CD4-positive, alpha-beta T cell treated with Interleukin-1 beta for 1 hour (primary cell): ENCODE measurements at regions not wholly inside any gene's neighbourhood (a gene's known extent, or its start where the extent isn't known, plus 50 kb on each side); places are given as distances from the start of the nearest gene placed in this dataset.

ENCODE experiments used
- DNase-seq, 2 donors: peaks; one replicate each; pipeline ENCODE4 v3.0.0-alpha.2; 2020 to 2022

DNA sequence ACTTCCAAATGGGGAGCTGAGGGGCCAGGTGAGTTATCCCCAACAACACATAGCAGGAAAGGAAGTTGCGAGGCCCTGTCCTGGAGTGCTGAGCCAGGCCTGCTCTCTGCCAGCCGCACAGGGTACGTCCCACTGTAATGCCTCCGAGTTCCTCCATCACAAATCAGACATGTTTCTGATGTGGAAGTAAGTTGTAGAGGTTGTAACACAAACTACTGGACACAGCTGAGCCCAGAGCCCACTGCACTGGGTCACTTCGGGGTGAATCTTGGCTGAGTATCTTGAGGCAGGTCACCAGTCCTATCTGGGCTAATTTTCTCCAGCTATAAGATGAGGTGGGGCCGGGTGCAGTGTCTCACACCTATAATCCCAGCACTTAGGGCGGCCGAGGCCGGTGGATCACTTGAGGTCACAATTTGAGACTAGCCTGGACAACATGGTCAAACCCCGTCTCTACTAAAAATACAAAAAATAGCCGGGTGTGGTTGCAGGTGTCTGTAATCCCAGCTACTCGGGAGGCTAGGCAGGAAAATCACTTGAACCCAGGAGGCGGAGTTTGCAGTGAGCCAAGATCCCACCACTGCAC, 100.8 kb upstream of the CDH5 start:
- DNase-seq: no peak

DNA sequence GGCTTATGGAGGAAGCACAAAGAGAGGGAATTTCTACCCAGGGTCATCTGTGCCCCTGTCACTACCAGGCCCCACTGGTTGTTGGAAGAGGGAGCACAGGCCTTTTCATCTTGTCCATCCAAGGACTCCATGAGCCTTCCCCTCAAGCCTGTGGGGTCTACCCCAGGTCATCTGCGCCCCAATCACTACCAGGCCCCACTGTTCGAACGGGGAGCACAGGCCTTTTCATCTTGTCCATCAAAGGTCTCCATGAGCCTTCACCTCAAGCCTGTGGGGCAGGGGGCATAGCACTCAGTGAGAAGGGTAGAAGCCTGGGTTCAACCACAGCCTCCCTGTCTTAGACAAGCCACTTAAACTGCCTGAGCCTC, 101.5 kb upstream of the CDH5 start:
- no peak for DNase-seq

DNA sequence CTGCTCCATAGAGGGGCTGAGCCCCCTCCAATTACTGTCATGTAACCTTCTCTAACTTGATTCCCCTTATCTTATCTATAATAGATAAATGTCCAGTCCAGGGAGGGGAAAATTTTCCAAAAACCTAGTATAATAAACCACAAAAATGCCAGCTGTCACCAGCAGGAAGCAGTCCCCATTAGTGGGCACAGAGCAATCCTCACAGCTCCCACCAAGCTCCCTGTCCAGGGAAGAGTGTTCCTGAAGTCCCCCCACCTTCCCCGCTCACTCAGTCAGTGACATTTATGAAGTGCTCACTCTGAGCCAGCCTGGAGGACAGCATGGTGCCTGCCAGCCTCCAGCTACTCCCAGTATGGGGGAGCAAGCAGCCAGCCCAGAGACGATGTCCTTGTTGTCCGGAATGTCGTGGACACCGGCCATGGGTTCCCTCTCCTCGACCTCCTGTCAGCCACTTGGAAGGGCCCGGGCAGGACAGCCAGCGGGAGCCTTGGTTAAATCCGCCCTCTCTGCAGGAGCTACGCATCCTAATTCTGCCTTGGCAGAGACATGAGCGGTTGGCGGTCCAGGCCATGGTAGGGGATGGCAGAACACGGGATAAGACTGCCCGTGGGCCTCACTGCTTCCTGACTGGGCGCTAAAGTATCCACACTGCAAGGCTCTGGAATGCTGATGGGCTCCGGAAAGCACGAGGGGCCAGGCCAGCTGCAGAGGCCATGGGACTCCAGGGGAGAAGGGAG, 102.0 kb upstream of the CDH5 start:
- DNase-seq: no peak

DNA sequence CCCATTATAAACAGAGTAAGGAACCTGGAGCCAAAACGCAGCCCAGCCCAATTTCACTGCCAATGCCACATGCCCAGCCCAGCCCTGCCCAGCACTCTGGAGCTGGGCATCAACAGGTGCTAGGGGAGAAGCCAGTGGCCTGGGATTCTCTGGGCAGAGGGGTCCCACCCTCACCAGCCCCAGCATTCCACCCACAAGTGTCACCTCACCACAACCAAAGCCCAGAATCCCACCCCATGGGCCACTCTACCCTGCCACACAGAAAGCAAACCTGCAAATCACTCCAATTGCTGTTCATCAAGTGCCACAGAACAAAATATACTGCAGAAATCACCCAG, 102.5 kb upstream of the CDH5 start:
- DNase-seq: no peak

DNA sequence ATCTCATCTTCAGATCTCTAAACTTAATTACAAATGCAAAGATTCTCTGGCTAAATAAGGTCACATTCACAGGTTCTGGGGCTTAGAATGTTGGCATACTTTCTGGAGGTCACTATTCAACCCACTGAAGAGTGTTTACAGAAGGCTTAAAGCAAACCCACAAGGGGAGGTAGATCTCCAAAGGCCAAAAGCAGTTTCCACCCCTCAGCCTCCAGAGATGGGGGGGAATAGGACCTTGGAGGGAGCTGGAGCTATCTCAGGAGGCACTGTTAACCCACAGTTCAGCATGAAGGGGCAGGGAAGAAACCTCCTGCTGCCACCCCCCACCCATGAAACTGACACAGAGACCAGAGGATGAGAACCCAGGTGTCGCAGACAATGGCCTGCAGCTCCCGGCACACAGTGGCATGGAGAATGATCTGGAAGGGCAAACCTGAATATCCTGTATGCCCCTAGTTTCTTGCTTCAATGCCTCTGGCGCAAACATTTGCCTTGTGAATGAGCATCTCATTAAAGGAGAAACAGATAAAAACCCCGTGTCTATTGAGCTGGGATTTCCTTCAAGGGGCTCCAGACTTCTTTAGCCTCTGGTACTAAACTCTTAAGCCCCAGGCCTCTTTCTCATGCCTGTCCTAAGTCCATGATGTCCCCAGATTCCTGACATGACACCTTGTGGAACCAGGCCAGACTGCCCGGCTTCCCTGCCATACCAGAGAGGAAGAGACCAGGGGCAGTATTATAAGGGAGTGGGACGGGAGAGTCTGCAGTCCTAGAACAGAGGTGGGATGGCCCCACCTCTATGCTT, 103.1 kb upstream of the CDH5 start:
- DNase-seq: no peak

DNA sequence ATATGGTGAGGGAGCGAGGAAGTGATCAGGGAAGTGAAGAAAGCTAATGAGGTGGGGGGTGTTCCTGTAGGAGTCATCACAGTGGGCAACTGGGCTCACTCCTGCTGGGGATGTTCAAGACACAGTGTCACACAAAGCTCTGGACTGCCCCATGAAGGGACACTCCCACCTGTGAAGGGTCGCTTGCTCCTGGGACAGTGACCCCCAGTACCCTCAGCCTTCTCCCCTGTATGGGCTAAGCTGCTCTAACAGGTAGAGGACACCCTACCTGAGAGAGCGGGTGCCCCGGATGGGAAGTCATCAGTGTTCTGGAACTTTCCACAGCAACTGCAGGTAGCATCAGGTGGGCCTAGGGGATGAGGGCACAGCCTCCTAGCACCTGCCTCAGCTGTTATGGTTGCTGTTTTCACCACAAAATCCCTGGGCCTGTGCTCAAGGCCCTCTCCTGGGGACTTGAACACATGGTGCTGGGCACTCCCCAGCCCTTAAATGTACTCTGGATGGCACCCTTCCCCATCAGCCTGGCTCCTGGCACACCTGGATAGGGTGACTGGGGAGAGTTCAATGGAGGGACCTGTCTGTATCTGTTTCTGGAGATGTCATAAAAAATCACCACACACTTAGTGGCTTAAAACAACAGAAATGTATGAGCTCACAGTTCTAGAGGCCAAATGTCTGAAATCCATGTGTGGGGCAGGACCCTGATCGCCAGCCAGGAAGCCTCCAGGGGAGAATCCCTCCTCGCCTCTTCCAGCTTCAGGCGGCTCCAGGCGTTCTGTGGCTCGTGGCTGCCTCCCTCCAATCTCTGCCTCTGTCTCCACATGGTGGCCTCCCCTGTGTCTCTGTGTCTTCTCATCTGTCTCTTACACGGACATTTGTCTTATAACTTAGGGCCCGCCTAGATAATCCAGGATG, 104.0 kb upstream of the CDH5 start:
- no peak for DNase-seq

DNA sequence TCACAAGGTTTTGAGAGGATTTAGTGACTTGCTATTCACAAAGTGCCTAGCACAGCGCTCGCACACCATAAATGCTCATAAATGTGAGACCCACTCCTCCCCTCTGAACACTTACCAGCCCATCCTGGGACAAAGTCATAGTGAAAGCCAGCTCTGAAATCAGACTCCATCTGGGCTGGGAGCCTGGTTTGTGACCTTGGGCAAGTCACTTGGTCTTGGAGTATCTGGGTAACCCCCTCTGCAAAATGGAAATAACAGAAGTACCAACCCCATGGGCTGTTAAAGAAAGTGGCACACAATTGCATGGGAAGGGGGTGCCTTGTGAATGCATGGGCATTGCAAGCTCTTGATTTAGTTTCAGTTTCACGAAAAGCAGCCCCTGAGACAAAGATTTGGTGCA, 104.7 kb upstream of the CDH5 start:
- DNase-seq: no peak

DNA sequence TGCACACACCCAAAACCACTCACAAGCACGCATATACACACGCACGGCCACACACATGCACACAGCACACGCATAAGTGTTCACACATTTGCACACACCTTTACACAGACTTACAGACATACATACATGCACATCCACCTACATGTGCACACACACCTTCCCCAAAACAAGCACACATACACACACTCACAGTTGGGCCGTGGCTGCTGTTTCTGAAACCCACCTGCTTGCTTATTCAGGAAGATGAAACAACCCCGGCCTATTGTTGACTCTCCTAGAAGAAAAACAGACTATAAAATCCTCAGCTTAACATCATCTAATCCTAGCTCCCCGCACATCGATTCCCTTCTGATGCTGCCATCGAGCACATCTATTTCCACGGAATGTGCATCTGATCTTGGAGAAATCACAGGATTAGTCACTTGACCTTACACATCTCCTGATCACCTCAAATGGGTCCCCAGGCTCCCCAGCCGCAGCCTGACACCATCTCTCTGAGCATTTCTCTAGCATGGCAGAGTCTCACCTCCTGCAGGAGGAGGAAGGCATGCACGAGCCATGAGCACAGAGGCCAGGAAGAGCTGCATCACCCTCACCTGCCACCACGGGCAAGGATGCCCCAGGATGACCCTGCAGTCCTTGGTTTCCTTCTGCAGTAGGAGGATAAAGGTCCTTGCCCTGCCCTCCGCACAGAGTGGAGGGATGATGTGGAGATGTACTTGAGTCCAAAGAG, 105.8 kb upstream of the CDH5 start:
- no peak for DNase-seq

DNA sequence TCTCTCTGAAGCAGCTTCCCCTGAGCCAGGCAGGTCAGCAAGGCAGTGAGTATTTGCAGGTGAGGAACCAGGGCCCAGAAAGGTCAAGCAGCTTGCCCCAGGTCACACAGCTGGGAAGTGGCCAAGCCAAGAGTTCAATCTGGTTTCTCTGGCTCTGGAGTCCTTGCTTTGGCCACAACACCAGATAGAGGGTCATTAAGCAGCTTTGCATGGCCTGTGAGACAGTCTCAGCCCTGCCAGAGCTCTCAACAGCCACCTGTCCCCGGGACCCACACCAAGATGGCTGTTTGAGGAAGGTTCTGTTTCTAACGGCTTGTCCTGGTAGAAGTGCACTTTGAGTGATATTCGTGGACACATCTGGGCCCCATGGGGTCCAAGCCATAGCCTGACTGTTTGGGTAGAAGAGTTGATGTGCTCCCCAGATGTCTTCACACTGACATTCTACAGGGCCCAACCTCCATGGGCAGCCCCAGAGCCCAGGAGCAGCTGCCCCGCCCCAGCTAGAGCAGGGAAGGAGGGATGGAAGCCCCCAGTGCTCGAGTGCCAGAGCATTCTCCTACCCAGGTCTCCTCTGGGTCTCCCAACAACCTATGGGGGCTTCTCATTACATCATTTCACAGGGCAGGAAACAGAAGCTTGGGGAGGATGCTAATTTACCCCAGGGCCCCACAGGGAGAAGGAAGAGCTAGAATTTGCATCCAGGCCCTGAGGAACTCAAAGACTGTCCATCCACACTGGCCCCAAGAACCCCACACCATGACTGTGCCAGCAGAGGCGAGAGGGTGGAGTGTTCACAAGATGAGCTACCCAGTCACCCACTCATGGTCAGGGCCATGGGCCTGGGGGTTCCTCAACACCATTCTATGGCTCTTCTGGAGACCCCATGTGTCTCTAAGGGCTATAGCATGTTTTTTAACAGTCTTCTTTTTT, 107.3 kb upstream of the CDH5 start:
- no peak for DNase-seq

DNA sequence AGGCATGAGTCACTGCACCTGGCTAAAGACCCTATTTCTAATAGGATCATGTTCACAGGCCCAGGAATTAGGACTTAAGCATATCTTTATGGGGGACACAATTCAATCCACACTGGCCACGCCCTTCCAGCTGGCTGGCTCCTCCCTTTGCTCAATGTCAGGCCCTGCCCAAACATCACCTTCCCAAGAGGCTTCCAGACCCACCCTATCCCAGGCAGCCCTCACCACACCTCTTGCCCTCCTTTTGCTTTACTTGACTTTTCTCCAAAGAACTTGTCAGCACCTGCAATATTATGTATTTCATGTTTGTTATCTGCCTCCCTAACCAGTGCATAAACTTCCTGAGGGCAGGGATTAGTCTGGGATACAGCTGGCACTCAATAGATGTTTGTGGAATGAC, 109.6 kb upstream of the CDH5 start:
- no peak for DNase-seq

DNA sequence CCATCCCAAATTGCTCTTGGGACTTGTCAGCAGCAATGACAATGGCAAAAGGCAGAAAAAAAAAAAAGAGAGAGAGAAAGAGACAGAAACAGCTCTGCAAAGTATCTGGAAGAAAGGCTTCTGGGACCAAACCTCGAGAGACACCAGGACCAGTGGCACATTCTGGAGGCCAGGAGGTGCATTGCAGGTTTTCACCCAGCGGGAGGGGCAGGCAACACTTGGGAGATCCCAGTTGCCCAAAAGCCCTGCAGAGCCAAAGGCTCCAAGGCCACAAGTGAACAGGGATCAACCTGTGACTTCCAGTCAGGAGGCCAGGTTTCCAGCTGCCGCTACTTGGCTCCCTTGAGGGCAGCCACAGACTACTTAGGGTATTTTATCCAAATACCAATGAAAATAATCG, 110.8 kb upstream of the CDH5 start:
- DNase-seq: no peak

DNA sequence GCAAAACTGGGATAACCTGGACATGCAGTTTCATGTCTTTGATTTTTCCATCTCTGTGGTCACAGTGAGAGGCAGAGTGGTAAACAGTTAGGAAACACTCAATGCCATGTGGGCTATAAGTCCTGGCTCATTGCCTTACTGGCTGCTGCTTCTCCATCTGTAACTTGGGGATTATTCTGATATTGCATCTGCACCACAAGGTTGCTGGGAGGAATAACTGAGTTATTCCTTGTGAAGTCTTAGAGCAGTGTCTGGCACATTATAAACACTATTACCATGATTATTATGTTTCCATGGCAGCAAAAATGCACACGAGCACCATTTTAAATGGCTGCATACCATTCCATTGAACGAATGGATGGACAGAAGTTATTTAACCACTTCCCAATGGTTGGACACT, 111.7 kb upstream of the CDH5 start:
- no peak for DNase-seq

DNA sequence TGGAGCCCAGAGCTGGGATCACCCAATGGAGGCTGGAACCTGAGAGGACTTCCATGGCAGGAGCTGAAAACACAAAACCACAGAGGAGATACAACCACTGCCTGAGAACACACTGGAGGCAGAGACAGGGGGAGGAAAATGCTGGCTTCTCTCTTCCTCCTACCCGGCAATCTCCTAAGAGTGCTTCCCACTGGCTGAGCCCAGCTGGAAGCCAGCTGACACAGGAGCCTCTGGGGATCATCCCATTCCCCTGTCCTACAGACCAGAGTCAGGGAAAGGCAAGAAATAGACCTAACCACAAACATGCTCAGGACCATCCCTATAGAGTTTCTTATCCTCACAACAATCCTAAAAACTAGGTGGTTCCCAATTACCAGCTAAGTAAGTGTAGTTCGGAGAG, 112.4 kb upstream of the CDH5 start:
- DNase-seq: no peak

DNA sequence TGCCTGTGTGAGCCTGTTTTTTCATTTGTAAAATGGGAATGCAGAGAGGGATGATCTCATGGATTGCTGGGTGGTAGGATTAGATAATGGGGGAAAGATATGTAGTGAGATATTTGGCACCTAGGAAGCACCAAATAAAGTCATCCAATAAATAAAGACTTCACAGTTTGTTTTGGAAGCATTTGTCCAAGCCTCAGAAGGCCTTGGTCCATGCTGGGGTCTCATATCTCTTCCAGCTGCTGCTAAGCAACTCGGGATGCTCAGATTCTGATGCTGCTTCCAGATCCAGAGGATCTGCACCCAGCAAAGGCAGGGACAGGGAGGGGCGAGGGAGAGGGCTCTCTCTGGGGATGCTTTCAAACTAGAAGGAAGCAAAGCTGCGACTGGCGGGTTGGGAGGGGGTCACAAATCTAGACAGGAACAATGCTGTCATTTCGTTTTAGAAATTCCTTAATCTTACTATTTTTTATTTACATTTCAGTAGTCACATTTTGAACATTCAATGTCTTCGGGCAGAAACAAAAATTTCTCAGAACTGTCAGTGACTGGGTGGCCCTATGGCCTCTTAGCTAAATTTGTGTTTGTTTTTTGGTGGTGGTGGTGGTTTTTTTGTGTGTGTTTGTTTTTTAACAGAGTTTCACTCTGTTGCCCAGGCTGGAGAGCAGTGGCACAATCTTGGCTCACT, 114.9 kb upstream of the CDH5 start:
- DNase-seq: no peak

DNA sequence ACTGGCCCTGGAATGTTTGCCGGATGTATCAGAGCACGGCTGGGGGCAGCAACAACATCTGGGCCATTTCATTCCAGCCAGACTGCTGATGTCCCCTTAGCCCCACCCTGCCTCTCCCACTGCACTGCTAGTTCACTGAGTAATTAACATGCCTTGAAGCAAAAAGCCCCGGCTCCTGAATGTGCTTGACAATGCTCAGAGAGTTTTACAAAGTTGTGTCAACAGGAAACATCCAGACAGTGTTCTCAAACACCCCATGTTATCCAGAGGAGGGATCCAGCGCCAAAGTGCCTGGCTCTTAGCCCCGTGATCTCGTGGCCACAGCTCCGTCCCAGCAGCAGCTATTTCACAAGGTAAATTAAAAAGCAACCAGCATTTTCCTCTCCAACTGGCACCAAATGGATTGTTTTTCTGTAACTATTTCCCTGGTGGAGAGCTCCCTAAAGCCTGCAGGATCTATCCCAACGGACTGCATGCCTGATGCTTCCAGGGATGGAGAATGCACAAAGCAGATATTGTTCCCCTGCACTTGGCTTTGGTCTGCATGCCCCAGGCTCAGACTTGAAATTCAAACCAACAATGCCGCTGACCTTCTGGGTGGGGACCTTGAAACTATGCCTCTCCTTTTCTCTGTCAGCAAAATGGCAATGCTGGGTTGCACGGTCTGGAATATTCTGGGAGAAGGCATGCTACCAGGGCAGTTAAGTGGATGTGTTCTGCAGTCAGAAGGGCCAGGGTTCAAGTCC, 115.6 kb upstream of the CDH5 start:
- DNase-seq: no peak

DNA sequence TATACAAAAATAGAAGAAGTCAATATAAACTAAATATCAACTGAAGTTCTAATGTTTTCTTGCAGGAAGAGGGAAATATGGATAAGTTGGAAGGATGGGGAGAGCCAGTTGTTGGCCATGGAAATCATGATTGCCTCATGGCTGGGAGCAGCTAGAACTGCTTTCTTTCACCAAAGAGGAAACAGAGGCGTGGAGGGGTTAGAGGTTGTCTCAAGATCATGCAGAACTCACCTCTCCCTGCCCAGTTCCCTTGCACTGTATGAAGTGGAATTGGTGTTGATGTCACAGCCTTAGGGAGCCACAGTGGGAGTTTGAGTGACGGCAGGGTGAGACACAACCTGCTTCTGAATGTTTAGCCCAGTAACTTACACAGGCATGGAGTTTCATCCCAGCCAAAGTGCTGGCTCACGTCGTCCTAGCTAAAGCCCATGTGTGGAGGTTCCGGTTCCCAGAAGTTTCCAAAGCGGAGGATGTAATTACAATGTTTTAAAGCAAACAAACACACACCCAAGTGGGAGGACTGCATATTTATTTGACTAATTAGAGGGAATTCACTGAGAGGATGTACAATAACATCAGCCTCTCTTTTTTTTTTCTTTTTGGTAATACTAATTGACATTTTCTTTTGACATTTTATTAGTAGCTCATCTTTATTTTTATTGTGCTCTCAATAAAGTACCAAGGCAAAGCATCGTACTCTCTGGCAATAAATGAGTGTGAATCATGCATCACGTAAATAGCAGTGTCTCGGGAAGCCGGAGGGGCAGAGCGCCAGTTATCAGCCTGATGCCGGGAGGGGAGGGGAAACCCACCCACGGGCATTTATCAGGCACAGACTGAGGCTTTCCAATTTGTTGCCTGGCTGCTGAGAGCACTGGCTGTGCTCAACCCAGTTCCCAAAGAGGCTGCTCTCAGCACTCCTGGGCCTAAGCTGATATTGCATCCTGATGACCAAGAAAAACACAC, 118.7 kb upstream of the CDH5 start:
- no peak for DNase-seq

DNA sequence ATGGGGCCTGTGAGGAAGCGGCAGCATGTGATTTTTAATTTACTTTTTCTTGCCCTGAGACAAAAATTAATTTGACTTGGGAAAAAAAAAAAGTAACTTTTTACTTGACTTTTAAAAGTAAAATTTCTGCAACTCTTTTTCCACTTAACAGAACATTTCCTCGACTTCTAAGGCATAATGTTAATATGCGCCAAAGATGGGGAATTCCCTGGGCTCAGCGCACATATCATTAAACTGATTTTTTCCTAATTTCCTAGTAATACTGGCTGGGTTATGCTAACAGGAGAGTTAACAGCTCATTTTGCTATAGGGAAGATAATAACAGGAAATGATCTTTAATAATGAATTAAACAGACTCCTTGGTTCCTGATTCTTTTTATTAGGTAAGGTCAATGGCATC, 120.6 kb upstream of the CDH5 start:
- no peak for DNase-seq

DNA sequence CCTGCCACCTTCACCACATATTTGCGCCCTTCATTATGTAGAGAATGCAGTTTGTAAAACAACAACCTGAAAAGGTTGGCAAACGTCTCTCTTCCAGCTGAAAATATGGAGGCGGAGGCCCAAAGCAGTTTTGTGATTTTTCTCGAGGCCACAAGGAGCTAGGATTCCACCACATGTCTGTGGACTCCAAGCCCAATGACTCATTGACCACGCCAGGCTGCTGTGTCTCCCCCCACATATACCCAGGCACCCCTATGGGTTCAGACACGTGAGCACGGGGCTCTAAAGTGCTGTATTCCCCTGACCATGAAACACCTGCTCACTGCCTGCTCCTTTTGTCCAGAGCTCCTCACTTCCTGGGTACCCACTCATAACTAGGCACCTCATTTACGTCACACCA, 121.4 kb upstream of the CDH5 start:
- no peak for DNase-seq

DNA sequence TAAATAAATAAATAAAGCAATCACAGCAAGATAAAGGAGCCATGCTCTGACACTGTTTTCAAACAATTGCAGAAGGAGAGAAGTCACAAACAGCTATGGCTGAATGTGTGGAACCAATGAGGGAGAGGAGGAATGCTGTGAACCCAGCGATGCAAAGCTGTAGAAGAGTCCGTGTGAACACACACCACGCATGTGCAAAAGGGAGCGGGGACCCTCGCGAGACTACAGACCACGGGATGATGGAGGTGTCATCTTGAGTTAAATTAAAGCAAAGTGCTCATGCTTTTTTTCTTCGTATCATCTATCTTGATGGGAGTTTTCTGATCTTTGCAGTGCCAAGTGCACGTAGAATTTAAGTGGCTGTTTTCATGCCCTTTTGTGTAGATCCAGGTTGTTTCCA, 123.8 kb upstream of the CDH5 start:
- DNase-seq: no peak
